SK-N-MC (cell line): ENCODE measurements at regions not wholly inside any gene's neighbourhood (a gene's known extent, or its start where the extent isn't known, plus 50 kb on each side); places are given as distances from the start of the nearest gene placed in this dataset.

ENCODE experiments used
- EZH2 ChIP-seq: fragments of 200-600 bp; sonication (generic); IDR thresholded peaks from one replicate; pipeline ENCODE4 v1.6.1; 2017; ENCODE audit warnings: antibody characterized with exemption
- POLR2AphosphoS5 ChIP-seq: IDR thresholded peaks from 2 replicates; pipeline ENCODE4 v1.6.1; 2012; ENCODE audit warnings: mild to moderate bottlenecking, low read depth, low read length, borderline replicate concordance

- TF ChIP-seq POLR2AphosphoS5 (no peak), EZH2 (no peak)
These were observed 354.0 kb upstream of the DUSP10 start for GRCh38 chr1:222095606-222096475.
